PFSK-1 (cell line): ENCODE measurements at regions not wholly inside any gene's neighbourhood (a gene's known extent, or its start where the extent isn't known, plus 50 kb on each side); places are given as distances from the start of the nearest gene placed in this dataset.

Experiments
- FOXP2 ChIP-seq: optimal IDR thresholded peaks from 2 replicates; pipeline ENCODE3; 2011; ENCODE audit warnings: borderline replicate concordance, control low read depth, inconsistent platforms; ENCODE audit not compliant: insufficient read depth; ENCODE audit errors: extremely low read length, extremely low read depth
- POLR2AphosphoS5 ChIP-seq: IDR thresholded peaks from 2 replicates; pipeline ENCODE4 v1.6.1; 2012; ENCODE audit warnings: low read depth, mild to moderate bottlenecking, control low read depth, low read length, moderate library complexity
- REST ChIP-seq, 2 experiments: IDR thresholded peaks; 2 replicates each; pipeline versions ENCODE4 v1.6.1 to v1.8.0; 2011 to 2012; ENCODE audit warnings: low read depth in 2 of 2, low read length in 2 of 2, control low read depth in 1 of 2, inconsistent platforms in 1 of 2, mild to moderate bottlenecking in 1 of 2, moderate library complexity in 1 of 2; ENCODE audit not compliant: insufficient read depth in 1 of 2
- SIN3A ChIP-seq: IDR thresholded peaks from 2 replicates; pipeline ENCODE4 v1.6.1; 2012; ENCODE audit warnings: mild to moderate bottlenecking, low read length, moderate library complexity, borderline replicate concordance; ENCODE audit not compliant: insufficient read depth
- TAF1 ChIP-seq: IDR thresholded peaks from 2 replicates; pipeline ENCODE4 v1.6.1; 2012; ENCODE audit warnings: low read length, control low read depth, borderline replicate concordance; ENCODE audit not compliant: insufficient read depth

DNA sequence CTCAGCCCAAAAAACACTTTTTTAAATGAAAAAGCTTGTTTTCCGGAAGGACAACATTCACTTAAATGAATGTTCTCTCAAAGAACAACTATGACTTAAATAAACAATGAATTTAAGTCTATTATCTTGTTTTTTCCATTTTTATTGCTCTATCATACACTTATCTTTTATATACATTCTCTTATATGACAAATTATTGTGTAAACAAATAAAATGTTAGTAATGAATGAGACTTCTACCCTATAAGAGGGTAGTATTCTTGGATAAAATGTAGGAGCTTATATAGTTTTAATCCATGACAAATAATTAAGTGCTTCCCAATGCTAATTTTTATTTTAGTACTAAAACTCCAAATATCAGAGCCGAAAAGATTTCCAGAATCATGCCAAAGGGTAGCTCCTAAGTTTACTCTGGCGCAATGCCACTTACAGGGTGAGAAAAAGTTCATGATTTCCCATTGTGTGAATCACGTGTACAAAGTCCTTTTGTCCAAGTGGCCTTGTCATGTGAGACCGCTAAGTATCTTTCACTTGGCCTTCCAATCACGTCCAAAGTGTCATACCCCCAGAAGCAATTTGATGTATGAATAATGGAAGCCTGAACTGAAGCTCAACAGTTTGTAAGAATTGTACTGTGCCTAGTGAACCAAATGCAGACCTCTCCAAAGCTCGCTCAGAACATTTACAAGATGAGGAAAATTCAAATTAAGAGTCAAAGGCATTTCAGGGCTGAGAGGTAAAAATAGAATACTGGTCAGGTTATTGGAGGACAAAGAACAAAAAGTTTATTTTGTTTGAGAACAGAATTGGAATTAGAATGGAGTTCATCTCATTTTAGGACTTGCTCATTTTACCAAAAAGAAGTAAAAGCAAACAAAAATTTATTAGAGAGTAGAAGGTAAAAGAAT lies 56.6 kb upstream of the C1orf21 start:
- no peak for TF ChIP-seq FOXP2
- TF ChIP-seq POLR2AphosphoS5 = no peak
- no peak for TF ChIP-seq TAF1
- TF ChIP-seq SIN3A = no peak
- TF ChIP-seq REST (IDR thresholded peaks at IDR 0.05; ENCODE audit: insufficient read depth in 1 of 2, low read depth in 2 of 2, low read length in 2 of 2) = no peak

DNA sequence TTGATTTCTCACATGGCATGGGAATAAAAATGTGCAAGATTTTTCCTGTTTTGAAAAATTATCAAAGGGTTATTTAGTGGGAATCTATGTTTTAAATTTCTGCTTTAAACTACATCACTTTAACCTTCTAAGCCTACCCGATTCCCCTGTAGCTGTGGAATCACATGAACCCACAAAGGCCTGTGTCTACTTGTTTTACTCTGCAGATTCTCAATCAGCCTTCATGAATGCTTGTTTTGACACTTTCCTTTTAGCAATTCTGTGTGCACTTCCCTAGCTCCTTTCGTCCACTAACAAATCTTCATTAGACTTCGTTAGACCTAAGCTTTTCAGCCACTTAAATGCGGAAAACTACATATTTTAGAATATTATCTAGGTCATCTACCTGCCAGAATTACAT lies 56.0 kb upstream of the C1orf21 start:
- TF ChIP-seq SIN3A (no peak), FOXP2 (no peak), POLR2AphosphoS5 (no peak), TAF1 (no peak), REST (IDR thresholded peaks at IDR 0.05; ENCODE audit: insufficient read depth in 1 of 2, low read depth in 2 of 2, low read length in 2 of 2) (no peak)
